Activated CD8-positive, alpha-beta T cell treated with anti-CD3 and anti-CD28 coated beads for 36 hours (primary cell): ENCODE measurements at regions not wholly inside any gene's neighbourhood (a gene's known extent, or its start where the extent isn't known, plus 50 kb on each side); places are given as distances from the start of the nearest gene placed in this dataset.

ENCODE experiments used
- ATAC-seq: fragments of 200-7000 bp; cut with Tn5 transposase; one replicate; pipeline ENCODE4 v1.10.0; 2021; ENCODE audit warnings: mild to moderate bottlenecking, moderate library complexity
- CTCF ChIA-PET: fragments of 350-600 bp; sonication (Branson Sonifier 250); formaldehyde crosslinking; loops from one replicate; lab custom pipeline; 2021; ENCODE audit warnings: antibody characterized with exemption; lab: Charles Lee
- POLR2A ChIA-PET: fragments of 350-600 bp; sonication (Branson Sonifier 250); formaldehyde crosslinking; loops from one replicate; lab custom pipeline; 2021; ENCODE audit warnings: antibody characterized with exemption; lab: Charles Lee
- DNase-seq: peaks from one replicate; pipeline ENCODE4 v3.0.0-alpha.2; 2020
- H3K27ac Mint-ChIP-seq: one replicate; pipeline ENCODE4 v1.8.0; 2021; ENCODE audit warnings: mild to moderate bottlenecking, mixed read lengths
- H3K27me3 Mint-ChIP-seq: one replicate; pipeline ENCODE4 v1.8.0; 2021; ENCODE audit warnings: mixed read lengths
- H3K36me3 Mint-ChIP-seq: one replicate; pipeline ENCODE4 v1.8.0; 2021; ENCODE audit warnings: low read depth, mixed read lengths
- H3K4me1 Mint-ChIP-seq: one replicate; pipeline ENCODE4 v1.8.0; 2021; ENCODE audit warnings: low read depth, mixed read lengths
- H3K4me3 Mint-ChIP-seq: one replicate; pipeline ENCODE4 v1.8.0; 2021; ENCODE audit warnings: mild to moderate bottlenecking, moderate library complexity, mixed read lengths
- H3K9me3 Mint-ChIP-seq: one replicate; pipeline ENCODE4 v1.8.0; 2021; ENCODE audit warnings: mixed read lengths
- CTCF ChIP-seq: fragments of 200-600 bp; IDR thresholded peaks from one replicate; pipeline ENCODE4 v1.8.0; 2022; ENCODE audit warnings: antibody characterized with exemption, mild to moderate bottlenecking
- intact Hi-C: fragments of 100-400 bp; cut with micrococcal nuclease; formaldehyde crosslinking; loops from one replicate; pipeline ENCODE4 v1.10.0; 2022

GRCh38 chr18:22872900-22873537, 60.1 kb upstream of the RBBP8 start:
- Mint-ChIP-seq H3K27me3 (no peaks in the 10 kb centered on the region), H3K9me3 (no peaks in the 10 kb centered on the region), H3K36me3 (no peaks in the 10 kb centered on the region), H3K4me1 (peaks cover 6% of the 10 kb centered on the region), H3K4me3 (no peak overlapping the region), H3K27ac (no peak overlapping the region)
- POLR2A ChIA-PET: interaction anchor here (0.7 kb wide), 1 partner anchor 635 kb away, joined by 3 read pairs; no protein-coding TSS in a partner anchor
- DNase-seq (no peak), ATAC-seq (peak; percentile 62)
- intact Hi-C loops: no loop called here
- CTCF ChIA-PET: no interaction called here
- TF ChIP-seq CTCF: no peak

- POLR2A ChIA-PET: interaction anchor here (0.7 kb wide), 1 partner anchor 186 kb away, joined by 4 read pairs; no protein-coding TSS in a partner anchor
- no peak for ATAC-seq
- no peaks in the 10 kb centered on the region for H3K4me1 Mint-ChIP-seq
Measured at GRCh38 chr18:22879293-22879692, 53.8 kb upstream of the RBBP8 start.

GRCh38 chr18:22882084-22882483, 51.0 kb upstream of the RBBP8 start:
- no peak for TF ChIP-seq CTCF
- DNase-seq: no peak
- peaks cover 16% of the 10 kb centered on the region for H3K27me3 Mint-ChIP-seq
- no peak overlapping the region for H3K27ac Mint-ChIP-seq
- H3K4me3 Mint-ChIP-seq: no peak overlapping the region
- ChIA-PET POLR2A (no interaction called here), CTCF (interaction anchor here (0.7 to 1.3 kb wide), 2 partner anchors 8 to 68 kb away, joined by 3 read pairs; no protein-coding TSS in a partner anchor)
- H3K36me3 Mint-ChIP-seq: no peaks in the 10 kb centered on the region
- ATAC-seq: no peak
- no peaks in the 10 kb centered on the region for H3K4me1 Mint-ChIP-seq
- intact Hi-C loops: no loop called here
- peaks cover 1% of the 10 kb centered on the region for H3K9me3 Mint-ChIP-seq

More at GRCh38 chr18:22879293-22879692, 53.8 kb upstream of the RBBP8 start:
- no peak for DNase-seq
- peaks cover 2% of the 10 kb centered on the region for H3K27me3 Mint-ChIP-seq
- H3K9me3 Mint-ChIP-seq: no peaks in the 10 kb centered on the region
- TF ChIP-seq CTCF: no peak
- no peak overlapping the region for H3K27ac Mint-ChIP-seq
- H3K4me3 Mint-ChIP-seq: no peak overlapping the region
- H3K36me3 Mint-ChIP-seq: no peaks in the 10 kb centered on the region
- intact Hi-C loops: no loop called here
- CTCF ChIA-PET: no interaction called here

GRCh38 chr18:22883179-22883578, 49.9 kb upstream of the RBBP8 start:
- Mint-ChIP-seq H3K27me3 (peaks cover 16% of the 10 kb centered on the region), H3K27ac (no peak overlapping the region), H3K9me3 (peaks cover 1% of the 10 kb centered on the region), H3K4me3 (no peak overlapping the region), H3K4me1 (no peaks in the 10 kb centered on the region), H3K36me3 (no peaks in the 10 kb centered on the region)
- no peak for ATAC-seq
- intact Hi-C loops: no loop called here
- ChIA-PET CTCF (interaction anchor here (1.1 to 1.3 kb wide), 2 partner anchors 9 to 69 kb away, joined by 3 read pairs; no protein-coding TSS in a partner anchor), POLR2A (interaction anchor here (0.8 kb wide), 1 partner anchor 30 kb away, joined by 3 read pairs; no protein-coding TSS in a partner anchor)
- no peak for DNase-seq
- TF ChIP-seq CTCF: no peak
